ENCODE measurements at regions not wholly inside any gene's neighbourhood (a gene's known extent, or its start where the extent isn't known, plus 50 kb on each side); places are given as distances from the start of the nearest gene placed in this dataset.

DNA sequence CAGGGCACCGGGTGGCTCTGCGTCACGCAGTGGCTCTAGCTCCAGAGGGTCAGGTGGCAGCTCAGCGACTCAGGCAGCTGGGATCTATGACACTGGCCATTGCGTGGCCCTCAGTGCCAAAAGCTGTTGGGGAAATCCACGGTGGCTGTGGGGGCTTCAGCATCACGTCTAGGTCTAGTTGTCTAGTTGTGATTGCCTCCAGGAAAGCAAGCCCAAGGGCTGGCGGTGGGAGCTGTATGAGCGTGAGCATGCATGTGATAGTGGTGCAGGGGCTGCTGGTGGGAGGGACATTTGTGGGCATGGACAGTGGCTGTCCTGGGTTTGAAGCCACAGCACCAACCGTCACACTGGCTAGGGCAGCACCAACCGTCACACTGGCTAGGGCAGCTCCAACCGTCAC is 191.4 kb downstream of the THBS2 start:
- Histone ChIP-seq H3K9ac (ENCODE audit: low read length) (no peak overlapping the region), H4K20me1 (ENCODE audit: control insufficient read depth, insufficient read depth, low read length, poor library complexity, severe bottlenecking) (no peaks in the 10 kb centered on the region), H3K4me2 (replicated peaks; ENCODE audit: low read depth, low read length, poor library complexity, severe bottlenecking) (no peak overlapping the region), H3K79me2 (ENCODE audit: control insufficient read depth, insufficient read depth, low read length) (no peaks in the 10 kb centered on the region), H3K4me1 (ENCODE audit: control insufficient read depth in 2 of 2, insufficient read depth in 2 of 2, low read length in 2 of 2) (no peaks in the 10 kb centered on the region), H2AFZ (ENCODE audit: insufficient read depth, low read depth, low read length, poor library complexity, severe bottlenecking) (no peak overlapping the region), H3K9me3 (ENCODE audit: control extremely low read depth in 1 of 3, control insufficient read depth in 2 of 3, insufficient read depth in 1 of 3, low read length in 2 of 3) (peaks cover 0 to 20% (median 0%) of the 10 kb centered on the region in 3 donors), H3K4me3 (ENCODE audit: control extremely low read depth in 1 of 5, extremely low read depth in 1 of 5, insufficient read depth in 1 of 5, low read depth in 2 of 5, low read length in 4 of 5) (no peak overlapping the region), H3K36me3 (replicated peaks in 1 of 2; ENCODE audit: control extremely low read depth in 1 of 2, control insufficient read depth in 1 of 2, extremely low read depth in 1 of 2, insufficient read depth in 2 of 2, low read length in 1 of 2) (no peaks in the 10 kb centered on the region), H3K27me3 (replicated peaks in 1 of 4; ENCODE audit: control extremely low read depth in 1 of 4, control insufficient read depth in 3 of 4, insufficient read depth in 4 of 4, low read length in 3 of 4) (no peaks in the 10 kb centered on the region), H3K27ac (ENCODE audit: low read length in 2 of 2) (no peak overlapping the region)
- ChIA-PET POLR2A (no interaction called here), CTCF (no interaction called here)
- no peaks in the 10 kb centered on the region for H3K4me1 Mint-ChIP-seq
- no peak for DNase-seq
- TF ChIP-seq CTCF (IDR thresholded peaks at IDR 0.05), result no peak
- TF ChIP-seq EZH2 (IDR thresholded peaks at IDR 0.05; ENCODE audit: borderline replicate concordance, insufficient read depth, low read depth, low read length, poor library complexity, severe bottlenecking), result no peak
- H3K27ac Mint-ChIP-seq, result no peak overlapping the region
- peaks cover under 1% of the 10 kb centered on the region for H3K9me3 Mint-ChIP-seq (ENCODE audit: insufficient read depth)
- WGBS (ENCODE audit: insufficient coverage), result 94% methylated on average over 12 of the region's 12 CpGs
- intact Hi-C loops (cut with micrococcal nuclease), result no loop called here
- no peaks in the 10 kb centered on the region for H3K27me3 Mint-ChIP-seq
- no peak overlapping the region for H3K4me3 Mint-ChIP-seq
- no peak for ATAC-seq (ENCODE audit: low read depth)

- POLR2A ChIA-PET, result no interaction called here
- Histone ChIP-seq H3K36me3 (replicated peaks in 1 of 2; ENCODE audit: control extremely low read depth in 1 of 2, control insufficient read depth in 1 of 2, extremely low read depth in 1 of 2, insufficient read depth in 2 of 2, low read length in 1 of 2) (no peaks in the 10 kb centered on the region), H3K9ac (ENCODE audit: low read length) (no peak overlapping the region), H3K9me3 (ENCODE audit: control extremely low read depth in 1 of 3, control insufficient read depth in 2 of 3, insufficient read depth in 1 of 3, low read length in 2 of 3) (peaks cover 0 to 14% (median 0%) of the 10 kb centered on the region in 3 donors), H3K27me3 (replicated peaks in 1 of 4; ENCODE audit: control extremely low read depth in 1 of 4, control insufficient read depth in 3 of 4, insufficient read depth in 4 of 4, low read length in 3 of 4) (no peaks in the 10 kb centered on the region), H4K20me1 (ENCODE audit: control insufficient read depth, insufficient read depth, low read length, poor library complexity, severe bottlenecking) (no peaks in the 10 kb centered on the region), H3K27ac (ENCODE audit: low read length in 2 of 2) (no peak overlapping the region), H3K4me2 (replicated peaks; ENCODE audit: low read depth, low read length, poor library complexity, severe bottlenecking) (no peak overlapping the region), H3K79me2 (ENCODE audit: control insufficient read depth, insufficient read depth, low read length) (no peaks in the 10 kb centered on the region), H3K4me1 (ENCODE audit: control insufficient read depth in 2 of 2, insufficient read depth in 2 of 2, low read length in 2 of 2) (no peaks in the 10 kb centered on the region), H3K4me3 (ENCODE audit: control extremely low read depth in 1 of 5, extremely low read depth in 1 of 5, insufficient read depth in 1 of 5, low read depth in 2 of 5, low read length in 4 of 5) (no peak overlapping the region), H2AFZ (ENCODE audit: insufficient read depth, low read depth, low read length, poor library complexity, severe bottlenecking) (no peak overlapping the region)
- Mint-ChIP-seq H3K9me3 (ENCODE audit: insufficient read depth) (peaks cover 3% of the 10 kb centered on the region), H3K4me3 (no peak overlapping the region), H3K27ac (no peak overlapping the region), H3K4me1 (no peaks in the 10 kb centered on the region), H3K27me3 (no peaks in the 10 kb centered on the region)
- no peak for ATAC-seq (ENCODE audit: low read depth)
- intact Hi-C loops (cut with micrococcal nuclease), result no loop called here
- DNase-seq, result no peak
- CTCF ChIA-PET, result no interaction called here
- WGBS (ENCODE audit: insufficient coverage), result 94% methylated on average over 11 of the region's 12 CpGs
- TF ChIP-seq EZH2 (IDR thresholded peaks at IDR 0.05; ENCODE audit: borderline replicate concordance, insufficient read depth, low read depth, low read length, poor library complexity, severe bottlenecking) (no peak), CTCF (IDR thresholded peaks at IDR 0.05) (no peak)
Observed at GRCh38 chr6:169058634-169059033, 195.0 kb downstream of the THBS2 start.

All from B cell (primary cell).